RPMI7951 (cell line): ENCODE measurements at regions not wholly inside any gene's neighbourhood (a gene's known extent, or its start where the extent isn't known, plus 50 kb on each side); places are given as distances from the start of the nearest gene placed in this dataset.
"Not testable (repeated sequence)": the region's sequence is repeated elsewhere in the genome, so short reads cannot be mapped to it uniquely, and the experiment has no call there.

Experiments
- DNase-seq: peaks from one replicate; pipeline ENCODE4 v3.0.0-alpha.2; 2012; ENCODE audit warnings: low read depth

DNA sequence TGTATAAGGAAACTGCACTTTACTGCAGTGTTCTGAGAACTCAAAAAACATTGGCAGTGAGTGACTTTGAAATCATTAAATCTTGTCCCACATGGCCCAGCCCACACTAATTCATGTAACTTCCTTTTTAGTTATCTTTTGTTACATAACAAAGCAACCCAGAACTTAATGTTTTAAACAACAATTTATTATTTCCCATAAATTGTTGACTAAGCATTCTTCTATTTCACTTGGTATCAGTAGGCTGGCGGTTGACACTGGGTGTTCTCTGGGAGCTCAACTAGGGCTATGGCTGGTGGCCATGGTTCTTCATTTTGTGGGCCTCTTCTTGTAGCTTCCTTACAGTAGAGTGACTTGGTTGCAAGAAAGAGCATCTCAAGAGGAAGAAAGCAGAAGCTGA, 278.4 kb downstream of the RASEF start:
- no peak for DNase-seq

DNA sequence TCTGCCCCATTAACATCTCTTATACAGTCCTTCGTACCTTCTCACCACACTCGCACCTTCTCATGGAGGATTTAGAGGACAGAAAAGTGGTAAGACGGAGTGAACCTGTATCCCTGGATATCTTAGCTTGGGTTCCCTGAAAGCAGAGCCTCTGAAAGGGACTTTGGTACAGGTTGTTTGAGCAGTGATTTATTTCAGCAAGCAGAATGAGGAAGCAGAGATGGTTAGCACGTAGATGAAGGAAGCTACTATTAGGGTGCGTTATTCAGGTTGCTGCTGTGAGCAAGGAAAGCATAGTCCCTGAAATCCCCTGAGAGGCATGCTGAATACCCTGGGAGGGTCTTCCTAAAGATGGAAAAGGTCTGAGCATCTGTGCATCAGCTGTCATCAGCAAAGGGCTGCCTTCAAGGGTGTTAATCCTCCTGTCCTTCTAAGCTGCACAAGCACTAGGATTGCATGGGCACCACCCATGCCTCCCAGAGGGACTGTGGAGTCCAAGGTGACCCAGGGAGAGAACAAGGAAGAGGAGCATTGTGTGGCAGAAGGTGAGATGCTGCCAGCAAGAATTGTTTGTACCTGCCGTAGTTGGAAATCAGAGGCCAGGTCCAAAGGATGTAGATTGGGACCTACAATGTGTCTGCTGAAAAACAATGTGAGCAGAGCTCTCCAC, 273.7 kb downstream of the RASEF start:
- no peak for DNase-seq

- no peak for DNase-seq
Observed at GRCh38 chr9:82790875-82791274, 272.1 kb downstream of the RASEF start.

DNA sequence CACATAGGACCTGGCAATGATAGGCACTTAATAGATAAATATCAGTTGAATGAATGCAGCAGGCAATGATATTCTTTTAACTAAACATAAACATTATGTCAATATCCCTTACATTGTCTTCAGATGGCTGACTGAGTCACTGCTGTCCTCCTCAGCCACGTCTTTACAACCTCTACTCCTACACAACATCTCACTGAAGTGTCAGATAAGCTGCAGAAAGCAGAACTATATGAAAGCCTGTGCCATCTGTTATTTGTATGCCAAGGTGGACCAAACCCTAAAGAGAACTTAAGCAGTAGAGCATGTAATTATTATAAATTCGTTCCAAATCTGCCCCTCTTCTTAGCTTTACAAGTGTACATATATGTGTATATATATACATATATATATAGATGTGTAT, 271.2 kb downstream of the RASEF start:
- no peak for DNase-seq

GRCh38 chr9:82797534-82797933, 265.4 kb downstream of the RASEF start:
- DNase-seq, result no peak

DNA sequence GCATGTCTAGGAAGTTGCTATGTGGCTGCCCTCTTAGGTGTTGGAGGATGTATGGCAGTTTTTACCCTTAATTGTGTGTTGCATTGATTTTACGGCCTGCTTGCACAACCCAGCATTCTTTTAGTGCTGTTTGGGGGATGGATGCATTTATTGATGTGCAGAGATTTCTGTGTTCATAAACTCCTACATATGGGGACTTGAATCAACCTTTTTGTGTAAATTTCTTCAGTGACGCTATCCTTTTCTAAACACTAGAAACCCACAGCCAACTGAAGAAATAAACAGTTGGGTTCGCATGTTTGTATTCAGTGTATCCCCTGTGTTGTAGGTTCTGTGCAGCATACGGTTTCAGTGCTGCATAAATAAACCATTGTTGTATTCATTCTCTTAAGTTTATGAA, 263.7 kb downstream of the RASEF start:
- no peak for DNase-seq

DNA sequence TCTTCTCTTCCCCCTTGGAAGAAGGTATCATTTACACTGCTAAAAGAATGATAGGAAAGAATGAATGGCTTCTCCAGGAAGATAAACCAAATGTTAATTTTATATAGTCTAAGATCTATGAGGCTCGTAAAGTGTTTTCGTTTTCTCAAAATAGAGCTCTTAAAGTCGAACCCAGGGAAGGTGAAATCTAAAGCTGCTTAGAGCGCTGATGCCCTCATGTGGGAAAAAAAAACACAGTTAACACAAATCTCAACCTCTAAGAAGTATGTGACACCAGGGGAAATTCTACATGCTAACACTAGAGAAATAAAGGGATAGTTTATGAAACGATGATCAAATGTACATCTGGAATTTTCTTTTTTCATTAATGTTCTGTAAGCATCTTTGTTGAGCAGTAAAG, 257.9 kb downstream of the RASEF start:
- no peak for DNase-seq

- DNase-seq, result no peak
Observed at GRCh38 chr9:82808478-82808877, 254.5 kb downstream of the RASEF start.

DNA sequence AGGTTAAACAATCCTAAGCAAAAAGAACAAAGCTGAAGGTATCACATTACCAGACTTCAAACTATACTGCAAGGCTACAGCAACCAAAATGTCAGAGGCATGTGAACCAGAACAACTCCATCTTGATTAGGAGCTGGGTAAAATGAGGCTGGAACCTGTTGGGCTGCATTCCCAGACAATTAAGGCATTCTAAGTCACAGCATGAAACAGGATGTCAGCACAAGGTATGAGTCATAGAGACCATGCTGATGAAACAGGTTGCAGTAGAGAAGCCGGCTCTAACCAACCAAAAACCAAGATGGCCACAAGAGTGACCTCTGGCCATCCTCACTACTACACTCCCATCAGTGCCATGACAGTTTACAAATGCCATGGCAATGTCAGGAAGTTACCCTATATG, 252.0 kb downstream of the RASEF start:
- DNase-seq, result peak; percentile 33

DNA sequence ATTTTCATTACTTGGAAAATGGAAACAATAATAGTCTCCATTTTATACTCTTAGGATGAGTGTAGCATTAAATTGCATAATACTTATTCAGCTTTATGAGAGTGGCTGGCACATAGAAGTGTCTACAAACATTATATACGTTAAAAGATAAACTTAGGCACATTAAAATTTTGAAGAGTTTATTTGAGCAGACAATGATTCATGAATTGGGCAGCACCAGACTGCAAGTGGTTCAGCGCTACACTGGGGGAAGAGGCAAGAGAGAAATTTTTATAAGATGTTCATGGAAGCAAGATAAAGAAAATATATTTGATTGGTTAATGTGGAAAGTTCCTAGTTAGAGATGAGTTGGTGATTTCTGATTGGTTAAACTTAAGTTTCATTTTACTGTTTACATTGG, 243.7 kb downstream of the RASEF start:
- DNase-seq, result no peak

- DNase-seq, result no peak
Observed at GRCh38 chr9:82820186-82820585, 242.8 kb downstream of the RASEF start.

- no peak for DNase-seq
Observed at GRCh38 chr9:82829818-82830217, 233.1 kb downstream of the RASEF start.

- DNase-seq, result no peak
Observed at GRCh38 chr9:82865524-82865923, 197.4 kb downstream of the RASEF start.

- DNase-seq, result no peak
Observed at GRCh38 chr9:82880336-82881050, 182.4 kb downstream of the RASEF start.

- peak; percentile 39 for DNase-seq
Observed at GRCh38 chr9:82882138-82882537, 180.8 kb downstream of the RASEF start.

DNA sequence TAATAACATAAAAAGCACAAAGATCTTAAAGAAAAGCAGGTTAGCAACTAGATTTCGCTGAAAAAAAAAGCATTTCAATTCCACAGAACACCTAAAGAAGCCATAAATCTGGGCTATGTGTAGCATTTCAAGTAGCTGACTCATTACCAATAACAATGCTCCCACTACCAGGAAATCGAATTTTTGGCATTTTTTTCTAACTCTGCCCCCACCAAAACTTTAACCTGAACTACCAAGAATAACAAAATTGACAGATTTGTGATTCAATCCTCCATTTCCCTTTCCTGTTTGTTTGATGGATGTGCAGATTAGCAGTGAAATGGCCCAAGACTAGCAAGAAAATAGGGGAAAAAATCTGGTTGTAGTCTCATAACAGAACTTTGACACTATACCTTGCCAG, 180.2 kb downstream of the RASEF start:
- DNase-seq, result no peak

GRCh38 chr9:82883436-82883835, 179.5 kb downstream of the RASEF start:
- DNase-seq, result no peak

- DNase-seq, result not testable (repeated sequence)
Observed at GRCh38 chr9:82883974-82884373, 179.0 kb downstream of the RASEF start.

DNA sequence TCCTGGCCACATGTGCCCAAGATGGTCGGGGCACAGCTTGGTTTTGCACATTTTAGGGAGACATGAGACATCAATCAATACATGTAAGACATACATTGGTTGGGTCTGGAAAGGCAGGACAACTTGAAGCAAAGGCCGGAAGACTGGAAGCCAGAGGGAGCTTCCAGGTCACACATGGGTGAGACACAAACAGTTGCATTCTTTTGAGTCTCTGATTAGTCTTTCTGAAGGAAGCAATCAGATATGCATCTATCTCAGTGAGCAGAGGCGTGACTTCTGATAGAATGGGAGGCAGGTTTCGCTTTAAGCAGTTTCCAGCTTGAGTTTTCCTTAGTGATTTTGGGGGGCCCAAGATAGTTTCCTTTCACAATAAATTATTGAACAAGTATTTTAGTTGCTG, 172.5 kb downstream of the RASEF start:
- no peak for DNase-seq

- DNase-seq, result no peak
Observed at GRCh38 chr9:82890865-82891264, 172.1 kb downstream of the RASEF start.

GRCh38 chr9:82891321-82891720, 171.6 kb downstream of the RASEF start:
- no peak for DNase-seq

DNA sequence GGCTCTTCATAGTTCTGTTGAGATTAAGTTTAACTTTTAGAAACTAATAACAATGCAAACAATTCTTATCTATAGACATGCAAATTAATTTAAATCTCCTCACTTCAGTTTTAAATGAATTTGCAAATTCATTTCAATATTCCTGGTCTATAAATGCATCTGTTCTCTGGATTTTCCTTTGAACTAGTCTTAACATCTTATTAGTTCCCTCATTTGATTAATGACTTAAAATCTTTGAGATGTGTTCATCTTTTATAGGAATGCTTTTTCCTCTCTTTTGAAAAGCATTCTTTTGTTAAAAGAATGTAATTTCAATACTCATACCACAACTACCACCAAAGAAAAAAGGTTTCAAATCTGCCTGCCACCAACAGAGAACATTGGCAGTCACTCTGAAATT, 169.4 kb downstream of the RASEF start:
- DNase-seq, result no peak

DNA sequence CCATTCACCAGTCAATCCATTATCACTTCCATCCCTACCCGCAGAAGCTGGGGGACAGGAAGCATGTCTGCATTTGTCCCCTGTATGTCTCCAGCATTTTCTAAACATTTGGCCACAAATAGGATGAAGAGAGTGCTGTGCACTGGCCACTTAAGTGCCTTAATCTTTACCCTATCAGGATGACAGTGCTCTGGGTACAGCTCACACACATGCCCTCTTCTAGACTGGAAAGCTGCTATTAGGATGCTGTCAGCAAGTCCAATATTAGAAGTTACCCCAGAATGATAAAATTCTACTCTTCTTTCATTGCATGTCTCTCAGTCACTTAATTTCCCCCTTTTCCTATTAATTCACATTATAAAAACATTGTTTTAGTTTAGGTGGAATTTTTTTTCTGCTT, 168.4 kb downstream of the RASEF start:
- no peak for DNase-seq
